Heart left ventricle (tissue), 16 donors: ENCODE measurements at regions not wholly inside any gene's neighbourhood (a gene's known extent, or its start where the extent isn't known, plus 50 kb on each side); places are given as distances from the start of the nearest gene placed in this dataset.

Source experiments
- ATAC-seq, 4 donors: fragments of 200-7000 bp; cut with Tn5 transposase; one replicate each; pipeline ENCODE4 v1.9.1; 2020 to 2022; ENCODE audit warnings: moderate library complexity in 4 of 4, mild to moderate bottlenecking in 3 of 4, moderate number of reproducible peaks in 1 of 4
- DNase-seq, 5 donors: peaks; one replicate each; pipeline ENCODE4 v3.0.0-alpha.2; 2020
- H3K27ac ChIP-seq, 12 donors: fragments of 200-600 bp; sonication (generic) in 4 of 12; one replicate each; pipeline versions ENCODE4 v1.5.0 to v1.8.0; 2016 to 2022; ENCODE audit warnings: mild to moderate bottlenecking in 2 of 12
- H3K27me3 ChIP-seq, 9 donors: fragments of 200-600 bp; sonication (generic) in 2 of 9; one replicate each; pipeline versions ENCODE4 v1.5.1 to v1.8.0; 2016 to 2022; ENCODE audit warnings: mild to moderate bottlenecking in 3 of 9
- H3K36me3 ChIP-seq, 9 donors: fragments of 200-600 bp; sonication (generic) in 2 of 9; one replicate each; pipeline versions ENCODE4 v1.5.0 to v1.8.0; 2018 to 2022; ENCODE audit warnings: mild to moderate bottlenecking in 2 of 9
- H3K4me1 ChIP-seq, 12 donors: fragments of 200-600 bp; sonication (generic) in 4 of 12; one replicate each; pipeline versions ENCODE4 v1.5.0 to v1.8.0; 2016 to 2022; ENCODE audit warnings: mild to moderate bottlenecking in 3 of 12
- H3K4me3 ChIP-seq, 12 donors: fragments of 200-600 bp; sonication (generic) in 4 of 12; one replicate each; pipeline versions ENCODE4 v1.5.0 to v1.8.0; 2017 to 2022; ENCODE audit warnings: mild to moderate bottlenecking in 9 of 12, moderate library complexity in 4 of 12
- H3K9me3 ChIP-seq, 12 donors: fragments of 200-600 bp; sonication (generic) in 4 of 12; one replicate each; pipeline versions ENCODE4 v1.5.0 to v1.8.0; 2016 to 2022; ENCODE audit warnings: mild to moderate bottlenecking in 1 of 12
- CTCF ChIP-seq, 12 donors: fragments of 200-600 bp; sonication (generic) in 4 of 12; IDR thresholded peaks; one replicate each; pipeline versions ENCODE4 v1.5.0 to v1.8.0; 2018 to 2022; ENCODE audit warnings: antibody characterized with exemption in 12 of 12, mild to moderate bottlenecking in 5 of 12
- POLR2A ChIP-seq, 2 donors: fragments of 450-650 bp; IDR thresholded peaks; one replicate each; pipeline ENCODE4 v1.6.1; 2017; ENCODE audit warnings: antibody characterized with exemption in 2 of 2, mild to moderate bottlenecking in 2 of 2, moderate library complexity in 2 of 2
- WGBS, 4 donors: extraction: QIAGEN DNeasy Blood & Tissue Kit in 2 of 4; methylation state at CpG; one replicate each; pipeline versions ENCODE4 v1.1.5 to v1.1.7; 2013 to 2018; 5-methylcytosine and 5-hydroxymethylcytosine counted together
- intact Hi-C, 10 donors: fragments of 100-400 bp; cut with DNase I; formaldehyde crosslinking; loops; one replicate each; pipeline versions ENCODE4 v1.11.1 to v1.14.2; 2022
- donor health status: ischemic (EF 13 %, LVEDD 7.1; RV severe dilation, severe dysfunction).
- donor health status: healthy with polysubstance abuse.
- donor health status: DM: no; HTN: yes; CAD: no.
- donor health status: DM: no; HTN: no; CAD: no.
- donor health status: ischemic (EF 25% LVEDD 6.9; RV normal size, moderate dysfunction).
- donor health status: ischemic (EF 25% LVEDD 5.7; RV mildly dilated, moderate dysfunction).
- donor health status: healthy.
- donor health status: DM: yes; HTN: yes; CAD: no.
- donor health status: ischemic (EF 35%, LVEDD 5.7; RV mildly dilated, moderate dysfunction).
- donor health status: nonischemic (EF 11% LVEDD 7.7; RV severe dilation, severe dysfunction).
- donor health status: DM: yes; HTN: yes; CAD: no.
- donor health status: PGD.
- donor health status: ischemic (EF 29% LVEDD 5.4; RV normal size, mild dysfunction).
- donor health status: nonischemic (EF 23%, LVEDD 6.1; RV moderate dilation, normal function).

GRCh38 chr5:166505067-166505466 lies 1786.4 kb upstream of the WWC1 start:
- Histone ChIP-seq H3K9me3 (no peaks in the 10 kb centered on the region), H3K4me1 (no peaks in the 10 kb centered on the region), H3K4me3 (no peak overlapping the region), H3K27me3 (no peaks in the 10 kb centered on the region), H3K36me3 (no peaks in the 10 kb centered on the region), H3K27ac (no peak overlapping the region)
- WGBS, 4 donors = 47 to 59% (median 53%) methylated on average over 2 of the region's 2 CpGs
- intact Hi-C loops = no loop called here
- DNase-seq (no peak), ATAC-seq (no peak)
- no peak for TF ChIP-seq CTCF (IDR thresholded peaks at IDR 0.05)

- no peak overlapping the region for H3K27ac ChIP-seq
- no peaks in the 10 kb centered on the region for H3K27me3 ChIP-seq
- ATAC-seq = no peak
- no peak overlapping the region for H3K4me3 ChIP-seq
- TF ChIP-seq POLR2A (IDR thresholded peaks at IDR 0.05) = no peak
- TF ChIP-seq CTCF (IDR thresholded peaks at IDR 0.05) = no peak
- intact Hi-C loops = no loop called here
- no peaks in the 10 kb centered on the region for H3K4me1 ChIP-seq
- no peaks in the 10 kb centered on the region for H3K36me3 ChIP-seq
- DNase-seq = no peak
- no peaks in the 10 kb centered on the region for H3K9me3 ChIP-seq
Observed at GRCh38 chr5:166505544-166505943, 1785.9 kb upstream of the WWC1 start.

GRCh38 chr5:166507810-166508425 lies 1783.5 kb upstream of the WWC1 start:
- WGBS, 4 donors = 66 to 77% (median 70%) methylated on average over 2 of the region's 2 CpGs
- ATAC-seq (no peak), DNase-seq (no peak)
- Histone ChIP-seq H3K4me3 (no peak overlapping the region), H3K36me3 (no peaks in the 10 kb centered on the region), H3K4me1 (no peaks in the 10 kb centered on the region), H3K27me3 (no peaks in the 10 kb centered on the region), H3K9me3 (peaks cover 0 to 2% (median 0%) of the 10 kb centered on the region in 12 donors), H3K27ac (no peak overlapping the region)
- TF ChIP-seq POLR2A (IDR thresholded peaks at IDR 0.05) (no peak), CTCF (IDR thresholded peaks at IDR 0.05) (no peak)
- intact Hi-C loops = no loop called here

DNA sequence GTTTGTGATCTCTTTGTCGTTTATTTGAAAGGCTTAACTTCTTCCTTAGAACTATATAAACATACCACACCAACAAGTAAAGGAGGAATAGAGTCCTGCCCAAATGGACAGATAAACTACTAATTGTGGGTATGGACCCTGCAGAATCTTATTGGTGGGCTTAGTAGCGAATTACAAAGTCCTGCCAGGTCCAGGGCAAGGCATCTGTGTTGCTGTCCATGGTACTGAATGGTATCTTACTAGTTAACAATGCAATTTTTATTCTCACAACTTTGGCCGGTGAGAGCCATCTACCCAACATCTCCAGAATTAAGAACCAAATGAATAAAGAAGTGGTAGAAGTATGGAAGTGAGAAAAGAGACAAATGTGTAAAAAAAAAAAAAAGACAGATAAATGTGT lies 1782.4 kb upstream of the WWC1 start:
- H3K27me3 ChIP-seq = no peaks in the 10 kb centered on the region
- H3K4me3 ChIP-seq = no peak overlapping the region
- H3K4me1 ChIP-seq = no peaks in the 10 kb centered on the region
- 52 to 63% (median 56%) methylated on average over 3 of the region's 3 CpGs for WGBS, 4 donors
- DNase-seq = no peak
- intact Hi-C loops = no loop called here
- no peaks in the 10 kb centered on the region for H3K36me3 ChIP-seq
- no peak overlapping the region for H3K27ac ChIP-seq
- peaks cover 0 to 2% (median 0%) of the 10 kb centered on the region in 12 donors for H3K9me3 ChIP-seq
- no peak for ATAC-seq
- no peak for TF ChIP-seq CTCF (IDR thresholded peaks at IDR 0.05)
- no peak for TF ChIP-seq POLR2A (IDR thresholded peaks at IDR 0.05)
